RPMI8226 (cell line): ENCODE measurements at regions not wholly inside any gene's neighbourhood (a gene's known extent, or its start where the extent isn't known, plus 50 kb on each side); places are given as distances from the start of the nearest gene placed in this dataset.
"Not testable (repeated sequence)": the region's sequence is repeated elsewhere in the genome, so short reads cannot be mapped to it uniquely, and the experiment has no call there.

Experiments used
- DNase-seq: peaks from one replicate; pipeline ENCODE4 v3.0.0-alpha.2; 2015

DNA sequence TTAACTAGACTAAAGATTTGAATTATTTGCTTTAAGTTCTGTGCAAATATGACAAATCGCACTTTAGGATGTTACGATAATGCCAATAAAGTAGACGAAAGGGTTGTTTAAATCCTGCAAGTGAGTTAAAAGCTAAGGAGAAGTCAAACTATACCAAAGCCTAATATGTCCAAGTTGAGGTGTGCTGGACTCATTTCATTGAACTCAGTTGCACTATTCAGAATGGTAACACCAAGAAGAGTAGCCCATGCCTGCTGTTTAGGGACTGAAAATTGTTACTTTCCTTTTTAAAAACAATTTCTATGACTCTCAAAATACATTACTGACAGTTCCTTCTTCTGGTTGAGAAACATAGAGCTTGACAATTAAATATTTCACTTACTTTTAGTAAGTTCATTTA lies 766.3 kb downstream of the DNAJB9 start:
- DNase-seq, result no peak

DNA sequence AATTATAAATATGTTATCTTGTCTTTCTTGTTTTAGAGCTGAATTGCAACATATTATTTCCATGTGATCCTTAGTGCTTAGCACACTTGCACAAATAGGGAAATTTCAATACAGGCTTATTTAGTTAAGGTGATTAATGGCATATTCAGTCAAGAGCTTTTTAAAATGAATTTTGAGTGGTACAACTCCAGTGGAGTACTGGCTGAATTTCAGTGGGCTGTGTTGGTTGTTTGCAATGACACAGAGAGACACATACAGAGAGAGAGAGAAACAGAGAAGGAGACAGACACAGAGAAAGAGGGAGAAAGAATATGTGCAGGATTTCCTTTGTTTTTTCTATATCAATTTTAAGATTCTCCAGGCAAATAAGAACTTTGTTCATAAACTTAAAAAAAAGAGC lies 766.9 kb downstream of the DNAJB9 start:
- DNase-seq, result no peak

DNA sequence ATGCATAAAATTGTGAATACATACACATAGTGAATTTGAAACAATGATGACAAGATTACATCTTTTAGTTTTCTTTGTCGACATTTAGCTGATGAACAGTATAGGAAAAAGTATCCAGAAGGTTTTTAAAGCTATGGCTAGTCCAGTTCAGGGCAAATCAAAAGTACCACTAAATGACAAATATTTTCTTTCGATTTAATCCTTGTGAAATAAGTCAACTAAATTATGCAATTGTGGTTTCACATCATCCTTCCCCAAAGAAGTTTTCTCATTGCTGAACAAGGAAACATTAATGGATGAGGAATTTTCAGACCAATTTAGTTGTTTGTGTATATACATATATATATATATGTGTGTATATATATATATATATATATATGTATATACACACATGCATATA lies 774.0 kb downstream of the DNAJB9 start:
- DNase-seq, result no peak

DNA sequence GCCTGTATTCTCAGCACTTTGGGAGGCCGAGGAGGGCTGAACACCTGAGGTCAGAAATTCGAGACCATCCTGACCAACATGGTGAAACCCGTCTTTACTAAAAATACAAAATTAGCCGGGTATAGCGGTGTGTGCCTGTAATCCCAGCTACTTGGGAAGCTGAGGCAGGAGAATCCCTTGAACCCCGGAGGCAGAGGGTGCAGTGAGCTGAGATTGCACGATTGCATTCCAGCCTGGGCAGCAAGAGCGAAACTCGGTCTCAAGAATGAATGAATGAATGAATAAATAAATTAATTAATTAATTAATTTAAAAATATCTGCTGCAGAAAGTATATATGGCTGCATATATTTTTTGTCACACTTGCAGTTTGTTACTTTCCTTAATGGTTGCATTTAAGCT lies 781.8 kb downstream of the DNAJB9 start:
- DNase-seq, result no peak

DNA sequence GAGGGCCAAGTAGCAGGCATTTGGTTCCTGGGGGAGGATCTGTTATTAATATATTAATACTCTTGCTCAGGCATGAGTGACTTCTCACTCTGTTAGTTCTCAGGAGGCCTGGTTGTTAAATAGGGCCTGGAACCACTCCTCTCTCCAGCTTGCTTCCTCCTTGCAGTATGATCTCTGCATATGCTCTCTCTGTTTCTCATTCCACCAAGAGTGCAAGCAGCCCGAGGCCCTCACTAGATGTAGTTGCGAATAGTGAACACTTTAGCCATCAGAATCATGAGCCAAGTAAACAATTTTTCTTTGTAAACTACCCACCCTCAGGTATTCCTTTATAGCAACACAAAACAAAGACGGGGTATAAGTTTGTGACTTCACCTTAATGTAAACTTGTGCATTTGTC lies 784.3 kb downstream of the DNAJB9 start:
- no peak for DNase-seq

DNA sequence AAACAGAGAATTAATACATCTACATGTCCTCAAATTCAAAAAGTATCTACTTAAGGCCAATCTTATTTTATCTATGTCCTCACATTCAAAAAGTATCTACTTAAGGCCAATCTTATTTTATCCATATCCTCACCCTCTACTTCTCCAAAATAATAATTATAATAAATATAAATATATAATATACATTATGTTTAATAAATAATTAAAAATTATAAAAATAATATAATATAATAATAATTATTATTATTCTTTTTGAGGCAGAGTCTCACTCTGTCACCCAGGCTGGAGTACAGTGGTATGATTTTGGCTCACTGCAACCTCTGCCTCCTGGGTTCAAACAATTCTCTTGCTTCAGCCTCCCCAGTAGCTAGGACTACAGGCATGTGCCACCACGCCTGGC lies 784.9 kb downstream of the DNAJB9 start:
- no peak for DNase-seq

DNA sequence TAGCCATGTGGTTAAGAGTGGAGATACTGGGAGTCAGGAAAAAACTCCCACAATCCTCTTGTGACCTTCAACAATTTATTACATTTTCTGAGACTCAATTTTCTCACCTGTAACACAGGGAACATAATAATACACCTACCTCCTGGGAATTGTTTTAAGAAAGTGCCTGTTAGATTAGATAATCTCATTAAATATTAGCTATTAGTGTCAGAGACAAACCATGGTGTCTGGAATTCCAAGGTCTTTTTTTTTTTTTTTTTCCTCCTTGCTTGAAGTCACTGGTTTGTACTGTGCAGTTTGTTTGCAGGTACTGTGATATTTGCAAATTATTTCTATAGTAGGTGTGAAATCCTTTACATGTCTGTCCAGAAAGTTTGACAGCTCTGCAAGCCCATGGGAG lies 806.1 kb downstream of the DNAJB9 start:
- no peak for DNase-seq

DNA sequence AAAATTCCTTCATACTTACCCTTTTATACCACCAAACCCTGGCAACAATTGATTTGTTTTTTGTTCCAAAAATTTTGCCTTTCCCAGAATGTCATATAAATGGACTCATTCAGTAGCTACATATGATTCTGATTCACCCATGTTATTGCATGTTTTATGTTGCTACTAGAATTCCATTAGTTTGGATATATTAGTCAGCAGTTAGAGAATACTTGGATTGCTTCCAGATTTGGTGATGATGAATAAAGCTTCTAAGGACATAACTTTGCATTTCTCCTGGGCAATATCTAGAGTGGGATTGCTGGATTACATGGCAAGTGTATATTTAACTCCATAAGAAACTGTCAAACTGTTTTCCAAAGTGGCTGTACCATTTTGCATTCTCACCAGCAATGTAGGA lies 806.9 kb downstream of the DNAJB9 start:
- no peak for DNase-seq

DNA sequence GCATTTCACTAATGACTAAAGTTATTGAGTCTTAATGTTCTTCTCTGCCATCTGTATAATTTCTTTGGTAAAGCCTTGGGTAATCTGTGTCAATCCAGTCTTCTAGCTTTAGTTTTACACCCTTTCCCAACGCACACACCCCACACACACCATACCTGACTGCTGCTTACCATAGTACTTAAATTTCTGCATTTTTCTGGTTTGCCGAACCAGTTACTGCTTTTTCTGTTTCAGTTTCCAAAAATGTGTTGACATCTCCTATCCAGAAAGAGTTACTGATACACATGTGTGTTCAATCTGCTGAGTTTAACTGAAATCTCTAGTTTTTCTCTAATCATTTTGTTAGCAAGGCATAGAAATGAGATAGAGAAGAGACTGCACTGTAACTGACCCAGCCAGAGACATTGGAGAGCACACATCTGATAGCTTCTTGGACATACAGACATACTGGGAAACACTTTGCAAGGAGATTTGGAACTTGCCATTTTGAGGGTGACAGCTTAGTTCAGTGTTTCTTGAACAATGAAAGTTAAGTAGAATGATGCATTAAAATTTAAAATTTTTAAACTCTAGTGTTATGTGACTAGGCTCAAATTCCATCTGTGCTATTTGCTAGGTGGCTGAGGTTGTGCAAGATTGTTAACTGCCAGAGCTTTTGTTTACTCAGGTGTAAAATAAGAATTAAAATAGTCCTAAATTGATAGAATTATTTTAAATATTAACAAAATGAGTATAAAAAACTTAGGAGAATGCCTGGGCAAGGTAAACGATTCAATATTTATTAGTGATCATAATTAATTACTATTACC lies 807.6 kb downstream of the DNAJB9 start:
- DNase-seq, result no peak

DNA sequence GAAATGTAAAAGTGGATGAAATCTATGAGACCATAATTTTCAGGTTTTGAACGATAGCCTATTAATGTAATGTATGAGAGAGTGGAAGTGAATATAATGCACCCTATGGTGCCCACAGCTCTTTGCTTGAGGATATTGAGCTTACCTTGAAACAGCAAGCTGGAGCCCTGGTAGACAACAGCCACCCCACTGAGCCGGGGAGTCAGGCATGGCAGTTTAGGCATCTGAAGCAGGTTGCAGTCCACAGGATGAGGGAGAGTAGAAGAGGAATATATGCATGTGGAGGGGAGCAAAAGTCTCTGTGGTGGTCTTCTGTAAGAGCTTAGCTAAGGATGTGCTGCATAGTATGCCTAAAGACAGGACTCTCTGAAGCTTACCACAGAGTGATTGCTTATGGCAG lies 817.3 kb downstream of the DNAJB9 start:
- DNase-seq, result no peak

DNA sequence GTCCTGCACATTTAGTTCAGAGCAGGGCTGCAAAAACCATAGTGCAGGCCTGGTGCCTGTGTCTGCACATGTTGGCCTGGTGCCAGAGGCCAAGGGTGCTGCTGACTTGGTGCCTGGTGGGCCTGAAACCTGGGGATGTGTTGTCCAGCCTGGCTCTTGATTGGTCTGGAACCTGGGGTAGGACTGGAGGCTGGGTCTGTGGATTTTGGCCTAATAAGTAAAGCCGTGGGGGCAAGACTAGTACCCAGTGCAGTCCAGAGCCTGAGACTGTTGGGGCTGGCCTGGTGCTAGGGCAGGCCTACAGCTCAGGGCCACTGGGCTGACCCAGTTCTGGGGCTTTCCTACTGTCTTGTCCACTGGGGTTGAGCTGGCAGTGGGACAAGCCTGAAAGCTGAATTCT lies 817.9 kb downstream of the DNAJB9 start:
- no peak for DNase-seq

DNA sequence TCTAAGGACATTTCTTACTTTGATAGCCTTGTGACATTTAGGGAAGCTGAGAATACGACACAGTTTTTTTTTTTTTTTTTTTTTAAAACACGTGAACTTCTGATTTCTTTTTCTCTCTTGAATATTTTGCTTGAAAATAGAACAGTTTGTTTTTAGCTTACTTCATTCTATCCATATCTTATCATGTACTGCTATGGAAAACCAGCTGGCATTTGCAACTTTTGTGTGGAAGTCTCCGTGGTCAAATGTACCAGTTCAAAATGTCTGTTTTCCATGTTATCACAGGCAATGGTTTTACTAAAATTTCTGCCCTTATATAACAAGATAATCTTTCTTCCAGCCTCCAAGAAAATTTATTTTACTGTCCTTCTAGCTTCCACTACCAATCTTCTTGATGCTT lies 821.6 kb downstream of the DNAJB9 start:
- no peak for DNase-seq

DNA sequence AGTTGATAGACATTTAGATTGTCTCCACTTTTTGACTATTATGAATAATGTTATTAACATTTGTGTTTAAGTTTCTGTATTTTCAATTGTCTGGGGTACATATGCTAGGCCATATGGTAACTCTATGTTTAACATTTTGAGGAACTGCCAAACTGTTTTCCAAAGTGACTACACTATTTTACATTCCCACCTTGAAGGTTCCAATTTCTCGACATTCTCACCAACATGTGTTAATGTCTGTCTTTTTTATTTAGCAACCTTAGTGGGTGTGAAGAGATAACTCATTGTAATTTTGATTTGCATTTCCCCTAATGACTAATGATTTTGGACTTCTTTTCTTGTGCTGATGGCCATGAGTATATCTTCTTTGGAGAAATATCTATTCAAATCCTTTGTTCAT lies 832.4 kb downstream of the DNAJB9 start:
- DNase-seq, result no peak

DNA sequence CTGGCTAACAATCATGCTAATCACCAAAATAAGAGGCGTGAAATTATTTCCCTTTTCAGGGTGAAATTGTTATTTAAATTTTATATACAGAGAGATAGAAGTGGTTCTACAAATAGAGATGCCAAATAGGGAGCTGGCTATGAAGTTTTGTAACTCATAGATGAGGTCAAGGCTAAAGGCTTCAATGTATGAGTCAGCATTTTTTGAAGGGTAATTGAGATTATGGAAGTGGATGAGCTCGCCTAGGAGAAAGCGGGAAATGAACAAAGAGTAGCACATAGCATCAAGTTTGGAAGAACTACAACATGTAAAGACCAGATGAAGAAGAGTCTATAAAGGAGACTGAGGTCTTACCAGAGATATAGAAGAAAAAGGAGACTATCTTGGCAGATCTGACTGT lies 838.1 kb downstream of the DNAJB9 start:
- DNase-seq, result no peak

DNA sequence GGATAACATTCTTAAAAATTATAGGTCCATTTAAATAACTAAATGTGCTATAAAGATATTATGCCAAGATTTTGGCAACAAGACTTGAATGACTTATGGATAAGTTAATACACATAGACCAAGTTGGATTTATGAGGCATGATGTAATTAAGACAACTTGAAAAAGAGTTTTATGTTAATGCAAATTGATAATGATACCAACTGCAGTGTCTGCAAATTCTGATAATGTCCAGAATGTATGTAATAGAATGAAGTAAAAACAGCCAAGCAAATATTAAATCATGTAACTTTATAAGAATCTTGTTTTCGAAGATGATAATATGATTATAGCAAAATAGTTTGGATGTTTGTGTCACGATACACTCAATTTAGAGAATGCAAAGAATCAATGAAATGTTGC lies 868.3 kb downstream of the DNAJB9 start:
- DNase-seq, result no peak

DNA sequence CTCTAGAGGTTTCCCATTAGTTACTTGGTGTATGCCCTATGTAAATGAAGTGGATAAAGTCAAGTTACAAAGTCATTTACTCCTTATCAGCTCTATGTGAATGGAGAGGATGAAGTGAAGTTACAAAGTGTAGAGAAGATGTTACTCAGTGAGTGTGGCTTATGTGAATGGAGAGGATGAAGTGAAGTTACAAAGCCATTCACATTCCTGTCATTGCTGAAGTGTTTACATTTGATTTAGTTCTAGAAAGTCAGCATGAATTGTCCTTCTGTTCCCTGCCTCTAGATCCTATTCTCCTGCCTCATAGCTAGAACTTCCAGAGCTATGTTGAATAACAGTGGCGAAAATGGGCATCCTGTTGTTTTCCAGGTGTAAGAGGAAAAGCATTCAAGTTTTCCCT lies 880.1 kb downstream of the DNAJB9 start:
- DNase-seq, result no peak

DNA sequence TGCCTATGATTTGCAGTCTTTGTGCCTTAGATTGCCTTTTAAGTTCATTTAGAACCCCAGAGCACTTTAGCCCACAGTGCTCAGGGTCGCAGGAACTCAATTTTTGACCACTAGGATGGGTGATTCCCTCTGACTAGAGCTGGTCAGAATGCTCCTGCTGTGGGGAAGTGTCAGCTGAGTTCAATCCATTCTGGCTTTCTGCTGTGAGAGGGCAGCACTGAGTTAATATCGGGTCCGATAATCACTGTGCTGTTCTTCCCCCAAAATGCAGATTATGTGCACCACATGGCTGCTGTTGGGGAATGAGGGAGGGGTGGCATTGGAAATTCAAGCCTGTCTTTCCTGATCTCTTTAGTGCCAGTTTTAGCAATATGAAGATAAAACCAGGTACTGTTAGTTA lies 886.4 kb downstream of the DNAJB9 start:
- DNase-seq, result no peak

DNA sequence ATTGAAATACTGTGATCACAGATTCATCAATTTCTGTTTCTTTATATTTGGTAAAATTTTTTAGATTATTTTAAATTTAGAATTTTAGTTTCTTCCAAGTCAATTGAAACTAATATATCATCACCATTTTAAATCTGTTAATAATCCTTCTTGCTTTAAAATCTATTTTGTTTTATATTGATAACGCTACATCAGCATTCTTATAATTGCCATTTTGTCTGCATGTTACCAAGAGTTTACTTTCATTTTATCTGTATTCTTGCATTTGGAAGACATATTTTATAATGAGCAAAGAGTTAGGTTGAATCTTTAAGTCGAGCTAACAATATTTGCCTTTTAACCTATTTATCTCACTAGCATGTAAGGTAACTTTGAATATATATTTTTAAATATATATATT lies 890.6 kb downstream of the DNAJB9 start:
- DNase-seq, result no peak

DNA sequence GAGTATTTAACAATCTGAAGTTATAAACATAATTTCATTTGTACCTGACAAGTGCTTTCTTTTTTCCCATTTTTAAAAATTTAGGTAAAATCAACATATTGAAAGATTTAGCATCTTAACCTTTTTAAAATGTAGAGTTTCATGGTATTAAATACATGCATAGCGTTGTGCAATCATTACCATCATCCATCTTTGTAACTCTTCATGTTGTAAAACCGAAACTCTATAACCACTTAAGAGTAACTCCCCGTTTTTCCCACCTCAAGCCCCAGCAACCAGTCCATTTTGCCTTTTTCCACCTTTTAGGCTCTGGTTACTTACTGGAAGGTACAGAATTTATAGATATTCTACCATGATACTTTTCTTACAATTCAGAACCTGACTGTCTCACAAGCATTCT lies 892.5 kb downstream of the DNAJB9 start:
- DNase-seq, result no peak

DNA sequence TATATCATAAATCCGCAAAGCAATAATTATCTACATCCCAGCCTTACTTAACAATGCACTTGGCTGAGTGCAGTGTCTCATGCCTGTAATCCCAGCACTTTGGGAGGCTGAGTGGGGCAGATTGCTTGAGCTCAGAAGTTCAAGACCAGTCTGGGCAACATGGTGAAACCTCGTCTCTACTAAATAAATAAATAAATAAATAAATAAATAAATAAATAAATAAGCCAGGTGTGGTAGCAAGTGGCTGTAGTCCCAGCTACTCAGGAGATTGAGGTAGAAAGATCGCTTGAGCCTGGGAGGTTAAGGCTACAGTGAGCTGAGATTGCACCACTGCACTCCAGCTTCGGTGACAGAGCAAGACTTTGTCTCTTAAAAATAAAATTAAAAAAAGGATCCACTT lies 898.1 kb downstream of the DNAJB9 start:
- not testable (repeated sequence) for DNase-seq

DNA sequence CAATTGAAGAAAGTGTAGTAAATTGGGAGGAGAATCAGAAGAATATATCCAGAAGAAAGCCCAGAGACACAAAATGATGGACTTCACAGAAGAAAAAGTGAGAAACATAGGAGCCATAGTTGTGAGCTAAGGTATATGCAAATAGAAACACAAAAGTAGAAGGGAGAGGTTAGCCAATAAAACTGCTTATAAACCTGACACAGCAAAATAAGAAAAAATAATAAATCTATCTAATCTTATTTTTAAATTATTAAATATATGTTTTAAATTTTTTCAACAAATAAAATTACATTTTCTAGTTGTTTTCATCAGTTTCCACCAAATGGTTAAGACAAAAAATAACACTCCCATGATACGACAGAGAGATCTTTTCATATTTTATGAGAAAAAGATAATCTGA lies 903.5 kb downstream of the DNAJB9 start:
- no peak for DNase-seq

DNA sequence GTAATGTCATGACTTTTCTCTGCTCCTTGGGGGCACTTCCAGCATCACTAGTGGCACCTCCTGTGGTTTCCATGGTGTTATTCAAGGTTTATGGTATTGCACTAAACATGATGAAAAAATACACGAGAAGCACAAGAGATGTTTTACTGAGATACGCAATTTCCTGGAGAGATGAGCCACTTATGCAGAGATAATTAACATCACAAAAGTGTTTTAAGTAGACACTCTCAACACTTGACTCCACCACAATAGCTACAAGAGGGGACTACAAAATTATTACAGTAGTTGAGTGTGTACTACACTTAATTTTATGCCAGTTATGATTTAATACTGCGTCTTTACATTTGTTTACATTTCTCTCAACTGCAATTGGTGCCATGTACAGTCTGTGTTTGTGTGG lies 906.7 kb downstream of the DNAJB9 start:
- DNase-seq, result no peak

DNA sequence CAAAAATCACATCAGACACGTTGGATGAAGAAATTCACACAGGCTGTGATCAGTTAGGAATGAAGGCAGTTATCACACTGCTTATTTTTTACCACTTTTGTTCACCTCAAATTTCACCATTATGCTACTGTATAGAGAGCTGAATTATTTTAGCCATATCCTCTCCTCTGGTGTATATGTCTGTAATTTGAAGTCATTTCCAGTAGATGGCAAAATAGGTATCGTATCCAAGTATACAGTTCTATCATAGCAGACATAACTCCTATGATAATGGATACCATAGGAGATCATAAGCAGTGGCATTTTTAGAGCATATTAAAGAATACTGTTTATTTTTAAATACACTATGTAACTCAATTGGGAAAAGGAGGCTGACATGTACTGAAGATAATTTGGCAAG lies 909.7 kb downstream of the DNAJB9 start:
- no peak for DNase-seq

DNA sequence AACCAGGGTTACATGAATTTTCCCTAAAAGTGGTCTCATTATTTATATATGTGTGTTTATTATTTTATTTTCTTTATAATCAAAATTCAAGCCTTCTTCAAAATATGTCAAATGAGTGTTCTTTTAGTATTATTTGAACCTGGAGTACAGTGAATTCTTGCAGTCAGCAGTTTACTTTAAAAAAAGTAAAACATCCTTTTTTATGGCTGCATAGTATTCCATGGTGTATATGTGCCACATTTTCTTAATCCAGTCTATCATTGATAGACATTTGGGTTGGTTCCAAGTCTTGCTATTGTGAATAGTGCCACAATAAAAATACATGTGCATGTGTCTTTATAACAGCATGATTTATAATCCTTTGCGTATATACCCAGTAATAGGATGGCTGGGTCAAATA lies 920.9 kb downstream of the DNAJB9 start:
- DNase-seq, result not testable (repeated sequence)

DNA sequence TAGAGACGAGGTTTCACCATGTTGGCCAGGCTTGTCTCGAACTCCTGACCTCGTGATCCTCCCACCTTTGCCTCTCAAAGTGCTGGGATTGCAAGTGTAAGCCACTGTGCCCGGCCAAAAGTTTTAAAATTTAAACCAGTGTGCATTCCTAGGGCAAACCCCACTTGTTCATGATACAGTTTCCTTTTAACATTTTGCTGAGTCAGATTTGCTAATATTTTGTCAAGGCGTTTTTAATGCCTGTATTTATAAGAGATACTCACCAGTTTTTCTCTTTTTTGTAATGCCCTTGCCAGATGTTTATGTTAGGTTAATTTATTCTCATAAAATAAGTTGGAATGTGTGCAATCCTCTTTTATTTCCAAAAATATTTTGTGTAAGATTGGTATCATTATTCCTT lies 927.4 kb downstream of the DNAJB9 start:
- DNase-seq, result no peak

DNA sequence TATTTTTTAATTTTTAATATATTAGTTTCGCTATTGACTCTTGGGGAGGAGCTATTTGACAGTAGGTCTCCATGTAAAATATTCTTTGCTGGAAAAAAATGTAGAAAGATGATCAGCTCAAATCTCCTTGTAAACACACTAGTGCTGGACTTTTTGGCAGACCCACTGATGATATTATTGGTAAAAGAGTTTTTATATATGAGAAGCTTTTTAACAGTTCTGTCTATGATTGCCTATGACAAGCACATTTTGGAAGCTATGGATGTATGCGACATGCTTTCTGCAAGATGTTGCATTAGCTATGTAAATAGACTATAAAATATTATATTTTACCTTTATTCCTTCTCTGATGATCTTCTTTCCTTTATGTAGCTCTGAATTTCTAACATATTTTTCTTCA lies 928.5 kb downstream of the DNAJB9 start:
- no peak for DNase-seq
